SU-DHL-6 (cell line): ENCODE measurements at regions not wholly inside any gene's neighbourhood (a gene's known extent, or its start where the extent isn't known, plus 50 kb on each side); places are given as distances from the start of the nearest gene placed in this dataset.

Experiments
- H2AFZ ChIP-seq: fragments of 200-600 bp; sonication (generic); 2 replicates; pipeline ENCODE4 v1.6.1; 2014; ENCODE audit warnings: low read depth, mild to moderate bottlenecking, moderate library complexity, mixed read lengths, antibody characterized with exemption, low read length; ENCODE audit not compliant: severe bottlenecking
- H3F3A ChIP-seq: fragments of 200-600 bp; shearing (Covaris generic); 2 replicates; pipeline ENCODE4 v1.6.0; 2016; ENCODE audit warnings: antibody characterized with exemption, mild to moderate bottlenecking; ENCODE audit not compliant: insufficient read depth
- H3K27ac ChIP-seq: fragments of 200-600 bp; sonication (generic); 2 replicates; pipeline ENCODE4 v1.5.1; 2016; ENCODE audit warnings: low read depth, mild to moderate bottlenecking, low read length, moderate library complexity, mixed read lengths
- H3K27me3 ChIP-seq: fragments of 200-600 bp; sonication (generic), shearing (Covaris generic); 2 replicates; pipeline ENCODE4 v1.6.0; 2014; ENCODE audit warnings: mild to moderate bottlenecking, low read length
- H3K36me3 ChIP-seq: fragments of 200-600 bp; sonication (generic); 2 replicates; pipeline ENCODE4 v1.6.1; 2014; ENCODE audit warnings: mild to moderate bottlenecking, low read length, mixed read lengths
- H3K4me2 ChIP-seq: fragments of 300-600, 200-600 bp; shearing (Covaris generic), sonication (generic); 2 replicates; pipeline ENCODE4 v1.6.0; 2014; ENCODE audit warnings: low read length, low read depth, mild to moderate bottlenecking; ENCODE audit not compliant: poor library complexity, severe bottlenecking
- H3K4me3 ChIP-seq: fragments of 200-600 bp; sonication (generic); 2 replicates; pipeline ENCODE4 v1.5.1; 2014; ENCODE audit warnings: antibody characterized with exemption, low read length, mild to moderate bottlenecking, mixed read lengths; ENCODE audit not compliant: insufficient read depth, poor library complexity, severe bottlenecking
- H3K79me2 ChIP-seq: fragments of 200-600 bp; sonication (generic); 2 replicates; pipeline ENCODE4 v1.6.1; 2014; ENCODE audit warnings: mild to moderate bottlenecking, low read length, moderate library complexity; ENCODE audit not compliant: insufficient read depth
- H3K9ac ChIP-seq: fragments of 200-600 bp; sonication (generic); 2 replicates; pipeline ENCODE4 v1.7.0; 2014; ENCODE audit warnings: mild to moderate bottlenecking, low read length
- H3K9me2 ChIP-seq: fragments of 200-600 bp; sonication (generic); replicated peaks from 2 replicates; pipeline ENCODE4 v1.6.1; 2014; ENCODE audit warnings: low read length; ENCODE audit not compliant: insufficient read depth
- H3K9me3 ChIP-seq: fragments of 200-600 bp; sonication (generic); 2 replicates; pipeline ENCODE4 v1.6.1; 2014; ENCODE audit warnings: low read length, mixed read lengths; ENCODE audit not compliant: insufficient read depth
- H4K20me1 ChIP-seq: fragments of 200-600 bp; sonication (generic); 2 replicates; pipeline ENCODE4 v1.6.1; 2014; ENCODE audit warnings: low read depth, mild to moderate bottlenecking, antibody characterized with exemption, low read length, moderate library complexity, mixed read lengths
- EZH2phosphoT487 ChIP-seq: fragments of 200-600 bp; sonication (generic), shearing (Covaris generic); conservative IDR thresholded peaks from 2 replicates; pipeline ENCODE4 v1.6.1; 2018; ENCODE audit warnings: mild to moderate bottlenecking, antibody characterized with exemption, low read length, moderate library complexity, mixed read lengths
- TF ChIP-seq, protein P1 (sequence below): fragments of 200-600 bp; sonication (generic); IDR thresholded peaks from one replicate; pipeline ENCODE4 v1.5.1; 2017; ENCODE audit warnings: antibody characterized with exemption, mild to moderate bottlenecking, low read length, moderate library complexity; ENCODE audit not compliant: insufficient read depth, poor library complexity, severe bottlenecking

- H3K4me3 ChIP-seq = no peak overlapping the region
- H3F3A ChIP-seq = no peaks in the 10 kb centered on the region
- no peaks in the 10 kb centered on the region for H3K79me2 ChIP-seq
- H3K9ac ChIP-seq = no peak overlapping the region
- no peak overlapping the region for H3K4me2 ChIP-seq
- no peaks in the 10 kb centered on the region for H3K9me2 ChIP-seq
- H2AFZ ChIP-seq = no peak overlapping the region
- no peaks in the 10 kb centered on the region for H3K36me3 ChIP-seq
- H3K27me3 ChIP-seq = no peaks in the 10 kb centered on the region
- no peak for TF ChIP-seq EZH2phosphoT487
- TF ChIP-seq, protein P1, sequence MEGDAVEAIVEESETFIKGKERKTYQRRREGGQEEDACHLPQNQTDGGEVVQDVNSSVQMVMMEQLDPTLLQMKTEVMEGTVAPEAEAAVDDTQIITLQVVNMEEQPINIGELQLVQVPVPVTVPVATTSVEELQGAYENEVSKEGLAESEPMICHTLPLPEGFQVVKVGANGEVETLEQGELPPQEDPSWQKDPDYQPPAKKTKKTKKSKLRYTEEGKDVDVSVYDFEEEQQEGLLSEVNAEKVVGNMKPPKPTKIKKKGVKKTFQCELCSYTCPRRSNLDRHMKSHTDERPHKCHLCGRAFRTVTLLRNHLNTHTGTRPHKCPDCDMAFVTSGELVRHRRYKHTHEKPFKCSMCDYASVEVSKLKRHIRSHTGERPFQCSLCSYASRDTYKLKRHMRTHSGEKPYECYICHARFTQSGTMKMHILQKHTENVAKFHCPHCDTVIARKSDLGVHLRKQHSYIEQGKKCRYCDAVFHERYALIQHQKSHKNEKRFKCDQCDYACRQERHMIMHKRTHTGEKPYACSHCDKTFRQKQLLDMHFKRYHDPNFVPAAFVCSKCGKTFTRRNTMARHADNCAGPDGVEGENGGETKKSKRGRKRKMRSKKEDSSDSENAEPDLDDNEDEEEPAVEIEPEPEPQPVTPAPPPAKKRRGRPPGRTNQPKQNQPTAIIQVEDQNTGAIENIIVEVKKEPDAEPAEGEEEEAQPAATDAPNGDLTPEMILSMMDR = no peak
- no peak overlapping the region for H3K27ac ChIP-seq
- H4K20me1 ChIP-seq = no peaks in the 10 kb centered on the region
- H3K9me3 ChIP-seq = no peaks in the 10 kb centered on the region
Observed at GRCh38 chr2:6222296-6222695, 530.1 kb downstream of the SOX11 start.

- H3K4me2 ChIP-seq = peak overlapping the region; percentile 39
- 0 out of 2 replicates have a peak overlapping the region, but pooled peaks have one; percentile 31 for H3K27ac ChIP-seq
- peak overlapping the region; percentile 32; the same call in 1 of the 2 replicates for H3K9ac ChIP-seq
Observed at GRCh38 chr2:6224267-6224666, 532.1 kb downstream of the SOX11 start.

GRCh38 chr2:6228251-6228650, 536.1 kb downstream of the SOX11 start:
- Histone ChIP-seq H3K9me2 (no peaks in the 10 kb centered on the region), H3K79me2 (no peaks in the 10 kb centered on the region), H3K9me3 (peaks cover 9% of the 10 kb centered on the region; the same call in 1 of the 2 replicates), H3K9ac (no peak overlapping the region), H2AFZ (no peak overlapping the region), H3F3A (no peaks in the 10 kb centered on the region), H3K27ac (no peak overlapping the region), H3K36me3 (no peaks in the 10 kb centered on the region), H3K4me3 (no peak overlapping the region), H3K4me2 (no peak overlapping the region), H4K20me1 (no peaks in the 10 kb centered on the region), H3K27me3 (no peaks in the 10 kb centered on the region)
- TF ChIP-seq EZH2phosphoT487 = no peak
- TF ChIP-seq, protein P1 = no peak

More at GRCh38 chr2:6224267-6224666, 532.1 kb downstream of the SOX11 start:
- Histone ChIP-seq H3K27me3 (no peaks in the 10 kb centered on the region), H3K9me3 (no peaks in the 10 kb centered on the region), H3K36me3 (no peaks in the 10 kb centered on the region), H3K9me2 (no peaks in the 10 kb centered on the region), H3K4me3 (no peak overlapping the region), H3F3A (no peaks in the 10 kb centered on the region), H4K20me1 (no peaks in the 10 kb centered on the region), H2AFZ (peak overlapping the region; percentile 76), H3K79me2 (no peaks in the 10 kb centered on the region)
- no peak for TF ChIP-seq EZH2phosphoT487
- TF ChIP-seq, protein P1 = no peak

DNA sequence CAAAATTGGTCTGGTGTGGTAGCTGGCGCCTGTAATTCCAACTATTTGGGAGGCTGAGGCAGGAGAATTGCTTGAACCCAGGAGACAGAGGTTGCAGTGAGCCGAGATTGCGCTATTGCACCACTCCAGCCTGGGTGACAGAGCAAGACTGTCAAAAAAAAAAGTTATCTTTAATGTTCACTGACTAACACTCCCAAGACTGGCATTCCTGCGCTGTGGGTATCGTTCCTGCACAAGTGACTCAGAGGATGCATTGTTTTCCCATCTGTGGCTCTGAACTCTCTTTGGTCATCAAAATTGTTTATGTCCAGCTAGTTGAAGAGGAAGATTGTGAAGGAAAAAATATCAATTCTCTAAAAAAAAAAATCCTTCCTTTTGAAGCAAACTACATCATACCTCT, 539.0 kb downstream of the SOX11 start:
- Histone ChIP-seq H3F3A (no peaks in the 10 kb centered on the region), H3K79me2 (no peaks in the 10 kb centered on the region), H3K4me3 (no peak overlapping the region), H3K36me3 (no peaks in the 10 kb centered on the region), H3K9me2 (no peaks in the 10 kb centered on the region), H3K9ac (no peak overlapping the region), H4K20me1 (no peaks in the 10 kb centered on the region), H3K4me2 (no peak overlapping the region), H3K27ac (no peak overlapping the region), H2AFZ (no peak overlapping the region), H3K27me3 (no peaks in the 10 kb centered on the region), H3K9me3 (peaks cover 9% of the 10 kb centered on the region; the same call in 1 of the 2 replicates)
- TF ChIP-seq, protein P1 = no peak
- TF ChIP-seq EZH2phosphoT487 = no peak
